A549 (cell line): ENCODE measurements at regions not wholly inside any gene's neighbourhood (a gene's known extent, or its start where the extent isn't known, plus 50 kb on each side); places are given as distances from the start of the nearest gene placed in this dataset.

Experiments used
- CHD4 ChIP-seq: fragments of 200-600 bp; sonication (generic); IDR thresholded peaks from 2 replicates; pipeline ENCODE4 v1.6.1; 2016; ENCODE audit warnings: antibody characterized with exemption, mild to moderate bottlenecking, borderline replicate concordance
- ESRRA ChIP-seq: fragments of 150-350 bp; IDR thresholded peaks from 2 replicates; pipeline ENCODE4 v1.6.1; 2014; ENCODE audit warnings: mild to moderate bottlenecking, low read length, borderline replicate concordance
- FOSB ChIP-seq: fragments of 250-450 bp; sonication (Bioruptor Pico); IDR thresholded peaks from 2 replicates; pipeline ENCODE4 v1.5.0; 2020; ENCODE audit warnings: mild to moderate bottlenecking, moderate library complexity
- HDAC2 ChIP-seq: fragments of 200-600 bp; sonication (generic); IDR thresholded peaks from 2 replicates; pipeline ENCODE4 v1.6.1; 2016
- JUNB ChIP-seq: fragments of >200 bp; sonication (Bioruptor Twin); formaldehyde crosslinking; IDR thresholded peaks from 2 replicates; pipeline ENCODE4 v1.6.1; 2016
- KDM5A ChIP-seq: fragments of 200-600 bp; sonication (generic); IDR thresholded peaks from 2 replicates; pipeline ENCODE4 v1.6.1; 2016; ENCODE audit warnings: antibody characterized with exemption, mild to moderate bottlenecking
- MAFK ChIP-seq: fragments of 450-650 bp; IDR thresholded peaks from 2 replicates; pipeline ENCODE4 v1.6.1; 2014; ENCODE audit not compliant: partially characterized antibody
- PBX3 ChIP-seq: IDR thresholded peaks from 2 replicates; pipeline ENCODE4 v1.6.1; 2012
- POLR2A ChIP-seq: IDR thresholded peaks from 2 replicates; pipeline ENCODE4 v1.6.1; 2012; ENCODE audit warnings: mild to moderate bottlenecking, low read length
- USF2 ChIP-seq: fragments of 450-650 bp; IDR thresholded peaks from 2 replicates; pipeline ENCODE4 v1.6.1; 2014; ENCODE audit warnings: antibody characterized with exemption
- ZFP36 ChIP-seq: fragments of 450-650 bp; IDR thresholded peaks from 2 replicates; pipeline ENCODE4 v1.6.1; 2014; ENCODE audit warnings: borderline replicate concordance; ENCODE audit not compliant: partially characterized antibody
- TF ChIP-seq, protein P1 (sequence below): fragments of >200 bp; sonication (Bioruptor Twin); formaldehyde crosslinking; IDR thresholded peaks from 3 replicates; pipeline ENCODE4 v1.5.1; 2016
- TF ChIP-seq, protein P2 (sequence below): fragments of 200-600 bp; sonication (generic); IDR thresholded peaks from 2 replicates; pipeline ENCODE4 v1.6.1; 2016; ENCODE audit warnings: antibody characterized with exemption, mild to moderate bottlenecking, moderate library complexity
- TF ChIP-seq, protein P3 (sequence below): fragments of 150-350 bp; IDR thresholded peaks from 2 replicates; pipeline ENCODE4 v1.6.1; 2014; ENCODE audit warnings: low read depth, mild to moderate bottlenecking, low read length

DNA sequence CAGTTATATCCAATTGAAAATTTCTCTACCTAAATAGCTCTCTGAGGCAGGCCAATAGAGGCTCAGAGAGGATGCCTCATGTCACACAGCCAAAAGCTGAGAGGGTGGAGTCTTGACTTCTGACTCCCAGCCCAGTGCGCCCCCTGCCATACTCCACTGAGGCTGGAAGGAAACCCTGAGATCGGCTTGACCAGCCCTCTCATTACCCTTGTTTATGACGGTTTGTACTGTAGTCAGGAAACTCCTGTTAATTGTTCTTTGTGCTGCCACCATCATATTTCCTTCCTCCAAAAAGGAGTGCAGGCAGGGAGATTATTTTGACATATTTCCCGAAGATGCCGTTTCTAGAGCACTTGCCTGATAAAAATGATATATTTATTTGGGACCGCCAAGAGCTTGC lies 107.9 kb downstream of the AIPL1 start:
- TF ChIP-seq, protein P1, sequence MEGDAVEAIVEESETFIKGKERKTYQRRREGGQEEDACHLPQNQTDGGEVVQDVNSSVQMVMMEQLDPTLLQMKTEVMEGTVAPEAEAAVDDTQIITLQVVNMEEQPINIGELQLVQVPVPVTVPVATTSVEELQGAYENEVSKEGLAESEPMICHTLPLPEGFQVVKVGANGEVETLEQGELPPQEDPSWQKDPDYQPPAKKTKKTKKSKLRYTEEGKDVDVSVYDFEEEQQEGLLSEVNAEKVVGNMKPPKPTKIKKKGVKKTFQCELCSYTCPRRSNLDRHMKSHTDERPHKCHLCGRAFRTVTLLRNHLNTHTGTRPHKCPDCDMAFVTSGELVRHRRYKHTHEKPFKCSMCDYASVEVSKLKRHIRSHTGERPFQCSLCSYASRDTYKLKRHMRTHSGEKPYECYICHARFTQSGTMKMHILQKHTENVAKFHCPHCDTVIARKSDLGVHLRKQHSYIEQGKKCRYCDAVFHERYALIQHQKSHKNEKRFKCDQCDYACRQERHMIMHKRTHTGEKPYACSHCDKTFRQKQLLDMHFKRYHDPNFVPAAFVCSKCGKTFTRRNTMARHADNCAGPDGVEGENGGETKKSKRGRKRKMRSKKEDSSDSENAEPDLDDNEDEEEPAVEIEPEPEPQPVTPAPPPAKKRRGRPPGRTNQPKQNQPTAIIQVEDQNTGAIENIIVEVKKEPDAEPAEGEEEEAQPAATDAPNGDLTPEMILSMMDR: no peak
- TF ChIP-seq, protein P2, sequence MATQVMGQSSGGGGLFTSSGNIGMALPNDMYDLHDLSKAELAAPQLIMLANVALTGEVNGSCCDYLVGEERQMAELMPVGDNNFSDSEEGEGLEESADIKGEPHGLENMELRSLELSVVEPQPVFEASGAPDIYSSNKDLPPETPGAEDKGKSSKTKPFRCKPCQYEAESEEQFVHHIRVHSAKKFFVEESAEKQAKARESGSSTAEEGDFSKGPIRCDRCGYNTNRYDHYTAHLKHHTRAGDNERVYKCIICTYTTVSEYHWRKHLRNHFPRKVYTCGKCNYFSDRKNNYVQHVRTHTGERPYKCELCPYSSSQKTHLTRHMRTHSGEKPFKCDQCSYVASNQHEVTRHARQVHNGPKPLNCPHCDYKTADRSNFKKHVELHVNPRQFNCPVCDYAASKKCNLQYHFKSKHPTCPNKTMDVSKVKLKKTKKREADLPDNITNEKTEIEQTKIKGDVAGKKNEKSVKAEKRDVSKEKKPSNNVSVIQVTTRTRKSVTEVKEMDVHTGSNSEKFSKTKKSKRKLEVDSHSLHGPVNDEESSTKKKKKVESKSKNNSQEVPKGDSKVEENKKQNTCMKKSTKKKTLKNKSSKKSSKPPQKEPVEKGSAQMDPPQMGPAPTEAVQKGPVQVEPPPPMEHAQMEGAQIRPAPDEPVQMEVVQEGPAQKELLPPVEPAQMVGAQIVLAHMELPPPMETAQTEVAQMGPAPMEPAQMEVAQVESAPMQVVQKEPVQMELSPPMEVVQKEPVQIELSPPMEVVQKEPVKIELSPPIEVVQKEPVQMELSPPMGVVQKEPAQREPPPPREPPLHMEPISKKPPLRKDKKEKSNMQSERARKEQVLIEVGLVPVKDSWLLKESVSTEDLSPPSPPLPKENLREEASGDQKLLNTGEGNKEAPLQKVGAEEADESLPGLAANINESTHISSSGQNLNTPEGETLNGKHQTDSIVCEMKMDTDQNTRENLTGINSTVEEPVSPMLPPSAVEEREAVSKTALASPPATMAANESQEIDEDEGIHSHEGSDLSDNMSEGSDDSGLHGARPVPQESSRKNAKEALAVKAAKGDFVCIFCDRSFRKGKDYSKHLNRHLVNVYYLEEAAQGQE: no peak
- TF ChIP-seq CHD4 (no peak), ZFP36 (no peak), ESRRA (no peak), PBX3 (no peak), POLR2A (no peak), JUNB (no peak), USF2 (no peak), MAFK (no peak), HDAC2 (no peak), FOSB (CRISPR knock-in tag) (no peak), KDM5A (no peak)
- TF ChIP-seq, protein P3, sequence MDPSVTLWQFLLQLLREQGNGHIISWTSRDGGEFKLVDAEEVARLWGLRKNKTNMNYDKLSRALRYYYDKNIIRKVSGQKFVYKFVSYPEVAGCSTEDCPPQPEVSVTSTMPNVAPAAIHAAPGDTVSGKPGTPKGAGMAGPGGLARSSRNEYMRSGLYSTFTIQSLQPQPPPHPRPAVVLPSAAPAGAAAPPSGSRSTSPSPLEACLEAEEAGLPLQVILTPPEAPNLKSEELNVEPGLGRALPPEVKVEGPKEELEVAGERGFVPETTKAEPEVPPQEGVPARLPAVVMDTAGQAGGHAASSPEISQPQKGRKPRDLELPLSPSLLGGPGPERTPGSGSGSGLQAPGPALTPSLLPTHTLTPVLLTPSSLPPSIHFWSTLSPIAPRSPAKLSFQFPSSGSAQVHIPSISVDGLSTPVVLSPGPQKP: no peak
